Activated CD4-positive, alpha-beta T cell treated with anti-CD3 and anti-CD28 coated beads for 36 hours (primary cell): ENCODE measurements at regions not wholly inside any gene's neighbourhood (a gene's known extent, or its start where the extent isn't known, plus 50 kb on each side); places are given as distances from the start of the nearest gene placed in this dataset.

Source experiments
- ATAC-seq: fragments of 200-7000 bp; cut with Tn5 transposase; one replicate; pipeline ENCODE4 v1.10.0; 2021; ENCODE audit warnings: mild to moderate bottlenecking, moderate library complexity
- CTCF ChIA-PET: fragments of 350-600 bp; sonication (Branson Sonifier 250); formaldehyde crosslinking; loops from one replicate; lab custom pipeline; 2021; ENCODE audit warnings: antibody characterized with exemption; lab: Charles Lee
- POLR2A ChIA-PET: fragments of 350-600 bp; sonication (Branson Sonifier 250); formaldehyde crosslinking; loops from one replicate; lab custom pipeline; 2021; ENCODE audit warnings: antibody characterized with exemption, inconsistent platforms; lab: Charles Lee
- DNase-seq: peaks from one replicate; pipeline ENCODE4 v3.0.0-alpha.2; 2020
- H3K27ac Mint-ChIP-seq: one replicate; pipeline ENCODE4 v1.8.0; 2021; ENCODE audit warnings: mixed read lengths
- H3K27me3 Mint-ChIP-seq: one replicate; pipeline ENCODE4 v1.8.0; 2021; ENCODE audit warnings: mixed read lengths
- H3K36me3 Mint-ChIP-seq: one replicate; pipeline ENCODE4 v1.8.0; 2021; ENCODE audit warnings: low read depth, mixed read lengths
- H3K4me1 Mint-ChIP-seq: one replicate; pipeline ENCODE4 v1.8.0; 2021; ENCODE audit warnings: mixed read lengths
- H3K4me3 Mint-ChIP-seq: one replicate; pipeline ENCODE4 v1.8.0; 2021; ENCODE audit warnings: mild to moderate bottlenecking, moderate library complexity, mixed read lengths
- H3K9me3 Mint-ChIP-seq: one replicate; pipeline ENCODE4 v1.8.0; 2021; ENCODE audit warnings: low read depth, mixed read lengths
- intact Hi-C, 2 experiments: fragments of 100-400 bp; cut with DNase I in 1 of 2; cut with micrococcal nuclease in 1 of 2; formaldehyde crosslinking; loops; one replicate each; pipeline versions ENCODE4 v1.14.2 to v1.15.1; 2022 to 2024; cut with DNase I, micrococcal nuclease

DNA sequence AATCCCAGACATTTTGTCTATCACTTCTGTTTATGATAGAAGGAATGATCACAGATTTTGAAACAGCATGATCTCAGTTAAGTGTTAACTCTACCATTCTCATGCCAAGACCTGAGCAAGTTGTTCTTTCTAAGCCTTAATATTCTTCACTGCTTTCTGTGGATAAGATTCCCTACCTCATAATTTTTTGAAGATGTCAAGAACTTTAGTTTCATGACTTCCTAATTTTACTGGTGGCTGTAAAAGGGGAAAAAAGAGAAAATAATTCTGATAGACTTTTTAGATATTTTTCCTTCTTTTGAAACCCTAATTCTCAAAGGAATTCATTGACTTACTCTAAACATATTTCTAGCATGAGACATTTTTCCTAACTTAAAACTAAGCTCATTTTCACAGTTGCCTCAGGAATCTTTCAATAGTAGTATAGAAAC, 520.0 kb upstream of the LUZP2 start:
- H3K9me3 Mint-ChIP-seq = peaks cover 3% of the 10 kb centered on the region
- H3K27ac Mint-ChIP-seq = no peak overlapping the region
- ChIA-PET CTCF (no interaction called here), POLR2A (no interaction called here)
- intact Hi-C loops = no loop called here
- H3K36me3 Mint-ChIP-seq = no peaks in the 10 kb centered on the region
- ATAC-seq (no peak), DNase-seq (no peak)
- no peaks in the 10 kb centered on the region for H3K27me3 Mint-ChIP-seq
- H3K4me1 Mint-ChIP-seq = no peaks in the 10 kb centered on the region
- H3K4me3 Mint-ChIP-seq = no peak overlapping the region

DNA sequence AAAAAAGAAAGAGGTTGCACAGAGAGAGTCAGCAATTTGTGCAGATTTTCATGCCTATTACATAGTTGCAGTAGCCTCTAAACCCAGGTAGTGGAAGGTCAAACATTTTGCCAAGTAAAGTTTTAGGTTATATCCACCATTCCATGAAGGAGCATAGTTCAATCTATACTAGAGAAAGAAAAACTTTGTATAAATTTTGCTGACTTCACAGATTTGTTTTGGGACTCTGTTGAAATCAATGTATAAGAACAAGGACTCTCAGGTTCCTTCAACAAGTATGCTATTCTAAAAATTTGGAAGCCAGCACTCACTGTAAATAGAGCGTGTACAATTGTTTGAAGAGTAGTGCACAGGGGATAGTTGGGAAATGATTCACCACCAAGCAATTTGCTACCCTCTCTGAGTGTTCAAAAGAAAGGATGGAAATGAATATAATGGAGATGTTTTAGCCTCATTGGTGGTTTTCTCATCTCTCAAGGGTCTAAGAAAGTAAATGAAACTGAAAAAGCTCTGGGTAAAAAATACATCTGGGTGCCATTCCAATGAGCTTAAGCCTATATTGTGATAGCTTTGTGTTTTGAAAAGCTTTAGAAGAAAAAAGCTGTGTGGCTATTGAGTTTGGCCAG, 508.4 kb upstream of the LUZP2 start:
- Mint-ChIP-seq H3K4me1 (no peaks in the 10 kb centered on the region), H3K4me3 (no peak overlapping the region), H3K9me3 (peaks cover 16% of the 10 kb centered on the region), H3K27me3 (no peaks in the 10 kb centered on the region), H3K27ac (no peak overlapping the region), H3K36me3 (no peaks in the 10 kb centered on the region)
- POLR2A ChIA-PET = no interaction called here
- no peak for DNase-seq
- no peak for ATAC-seq
- CTCF ChIA-PET = no interaction called here
- intact Hi-C loops = no loop called here

DNA sequence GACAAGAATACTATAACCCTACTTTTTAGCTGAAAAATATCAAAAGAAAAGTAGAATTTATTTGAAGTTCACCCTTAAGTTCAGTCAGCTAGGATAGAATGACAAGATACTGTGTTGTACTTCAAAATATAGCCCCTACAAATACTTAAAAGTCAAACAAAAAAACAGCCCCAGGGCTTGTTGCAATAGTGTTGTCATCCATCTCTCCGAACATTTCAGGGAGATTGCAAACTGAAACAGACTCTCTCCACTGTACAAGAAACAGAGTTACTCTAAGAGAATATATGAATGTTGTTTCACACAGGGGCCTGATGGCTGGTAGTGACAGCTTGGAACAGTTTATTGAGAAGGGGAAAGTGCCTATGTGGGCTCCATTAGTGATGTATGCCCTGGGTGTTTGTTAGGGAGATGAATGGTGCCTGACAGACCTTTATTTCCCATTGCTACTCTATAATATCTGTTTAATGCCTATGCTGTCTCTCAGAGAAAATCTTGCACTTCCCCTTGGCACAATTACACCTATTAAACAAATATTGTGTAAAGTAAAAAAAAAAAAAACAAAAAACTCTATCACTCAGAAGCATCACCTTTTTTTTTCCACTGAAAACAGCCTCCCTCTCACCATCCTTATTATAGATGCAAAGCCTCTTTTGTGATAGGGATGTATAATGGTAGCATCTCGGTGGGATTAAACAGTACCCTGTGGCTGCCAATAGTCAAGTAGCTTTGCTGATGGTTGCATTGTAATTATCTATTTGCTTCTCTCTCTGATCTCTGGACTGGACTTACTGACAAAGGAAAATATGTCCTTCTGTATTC, 506.3 kb upstream of the LUZP2 start:
- CTCF ChIA-PET = interaction anchor here (0.6 kb wide), 2 partner anchors 370 to 848 kb away, joined by 3 to 6 read pairs; no protein-coding TSS in a partner anchor

DNA sequence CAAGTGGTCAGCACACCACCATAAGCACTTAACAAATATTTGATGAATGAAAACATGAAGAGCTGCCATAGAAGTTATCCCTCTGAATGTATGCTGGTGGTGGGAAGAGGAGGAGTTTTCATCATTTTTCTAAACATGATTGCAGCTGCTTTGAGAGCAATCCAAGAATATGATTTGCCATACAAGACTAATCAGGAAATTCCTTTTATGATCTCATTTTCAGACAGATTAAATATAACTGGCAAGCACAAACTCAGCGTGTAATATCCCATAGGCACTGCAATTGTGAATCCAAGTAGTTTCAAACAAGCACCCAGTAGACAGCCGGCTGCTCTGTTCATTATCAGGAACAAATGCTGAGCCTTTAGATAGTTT, 505.7 kb upstream of the LUZP2 start:
- ChIA-PET POLR2A (no interaction called here), CTCF (no interaction called here)
- DNase-seq (no peak), ATAC-seq (no peak)
- H3K9me3 Mint-ChIP-seq = peaks cover 21% of the 10 kb centered on the region
- no peaks in the 10 kb centered on the region for H3K27me3 Mint-ChIP-seq
- no peak overlapping the region for H3K27ac Mint-ChIP-seq
- H3K4me3 Mint-ChIP-seq = no peak overlapping the region
- no peaks in the 10 kb centered on the region for H3K4me1 Mint-ChIP-seq
- intact Hi-C loops = no loop called here
- no peaks in the 10 kb centered on the region for H3K36me3 Mint-ChIP-seq

More for the DNA sequence above, 506.3 kb upstream of the LUZP2 start:
- POLR2A ChIA-PET = no interaction called here
- H3K4me3 Mint-ChIP-seq = no peak overlapping the region
- intact Hi-C loops = no loop called here
- H3K4me1 Mint-ChIP-seq = no peaks in the 10 kb centered on the region
- peaks cover 17% of the 10 kb centered on the region for H3K9me3 Mint-ChIP-seq
- no peak for DNase-seq
- H3K27ac Mint-ChIP-seq = no peak overlapping the region
- no peaks in the 10 kb centered on the region for H3K36me3 Mint-ChIP-seq
- H3K27me3 Mint-ChIP-seq = no peaks in the 10 kb centered on the region
- no peak for ATAC-seq

DNA sequence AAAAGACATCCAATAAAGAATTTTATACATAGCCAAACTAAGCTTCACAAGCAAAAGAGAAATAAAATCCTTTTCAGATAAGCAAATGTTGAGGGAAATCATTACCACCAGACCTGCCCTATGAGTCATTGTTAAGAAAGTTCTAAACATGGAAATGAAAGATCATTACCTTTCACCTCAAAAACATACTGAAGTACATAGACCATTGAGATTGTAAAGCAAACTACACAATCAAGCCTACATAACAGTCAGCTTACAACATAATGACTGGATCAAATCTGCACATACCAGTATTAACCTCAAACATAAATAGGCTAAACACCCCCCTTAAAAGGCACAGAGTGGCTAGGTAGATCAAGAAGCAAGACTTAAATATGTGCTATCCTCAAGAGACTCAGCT, 501.0 kb upstream of the LUZP2 start:
- H3K4me1 Mint-ChIP-seq = no peaks in the 10 kb centered on the region
- POLR2A ChIA-PET = no interaction called here
- no peak overlapping the region for H3K4me3 Mint-ChIP-seq
- ATAC-seq (no peak), DNase-seq (no peak)
- peaks cover 31% of the 10 kb centered on the region for H3K9me3 Mint-ChIP-seq
- H3K27me3 Mint-ChIP-seq = no peaks in the 10 kb centered on the region
- CTCF ChIA-PET = interaction anchor here (1.0 kb wide), 1 partner anchor 14 kb away, joined by 3 read pairs; no protein-coding TSS in a partner anchor
- intact Hi-C loops = no loop called here
- H3K27ac Mint-ChIP-seq = no peak overlapping the region
- no peaks in the 10 kb centered on the region for H3K36me3 Mint-ChIP-seq

DNA sequence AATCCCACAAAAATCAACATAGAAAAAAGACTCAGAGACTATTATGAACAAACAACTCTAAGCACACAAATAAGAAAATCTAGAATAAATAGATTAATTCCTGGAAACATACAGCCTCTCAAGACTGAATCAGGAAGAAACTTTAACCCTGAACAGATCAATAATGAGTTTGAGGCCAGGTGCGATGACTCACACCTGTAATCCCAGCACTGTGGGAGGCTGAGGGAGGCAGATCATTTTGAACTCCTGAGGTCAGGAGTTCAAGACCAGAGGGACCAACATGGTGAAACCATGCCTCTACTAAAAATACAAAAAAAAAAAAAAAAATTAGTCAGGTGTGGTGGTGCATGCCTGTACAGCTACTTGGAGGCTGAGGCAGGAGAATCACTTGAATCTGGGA, 499.5 kb upstream of the LUZP2 start:
- DNase-seq (no peak), ATAC-seq (no peak)
- Mint-ChIP-seq H3K36me3 (no peaks in the 10 kb centered on the region), H3K4me3 (no peak overlapping the region), H3K4me1 (no peaks in the 10 kb centered on the region), H3K9me3 (peaks cover 31% of the 10 kb centered on the region), H3K27ac (no peak overlapping the region), H3K27me3 (no peaks in the 10 kb centered on the region)
- intact Hi-C loops = no loop called here
- ChIA-PET POLR2A (no interaction called here), CTCF (no interaction called here)

DNA sequence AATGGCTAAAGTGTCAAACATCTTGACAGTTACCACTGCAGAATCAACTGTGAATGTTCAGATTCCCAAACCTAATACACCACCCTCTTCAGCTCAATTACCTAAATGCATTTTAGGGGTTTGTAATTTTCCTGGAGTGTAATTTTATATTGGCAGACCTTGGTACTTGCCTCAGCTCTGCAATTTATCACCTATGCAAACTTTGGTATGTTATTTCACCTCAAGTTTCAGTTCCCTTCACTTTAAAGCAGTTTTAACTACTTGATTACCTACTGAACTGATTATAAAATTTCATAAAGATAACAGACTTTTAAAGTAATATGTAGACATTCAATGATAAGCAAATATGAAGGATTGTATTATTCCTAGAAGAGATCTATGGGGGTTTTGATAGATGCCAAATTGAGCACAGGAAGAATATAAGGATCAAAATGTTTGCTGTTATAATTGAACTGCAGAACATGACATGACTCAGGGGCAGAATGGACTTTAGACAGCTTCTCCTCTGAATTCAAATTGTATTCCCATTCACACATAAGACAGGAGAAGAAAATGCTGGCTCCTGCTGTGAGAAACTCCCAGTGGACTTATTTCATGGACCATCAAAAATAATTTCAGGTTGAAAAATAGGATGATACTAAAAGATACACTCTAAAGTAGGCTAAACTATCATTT, 491.5 kb upstream of the LUZP2 start:
- POLR2A ChIA-PET = no interaction called here
- Mint-ChIP-seq H3K27me3 (no peaks in the 10 kb centered on the region), H3K36me3 (no peaks in the 10 kb centered on the region), H3K4me1 (no peaks in the 10 kb centered on the region), H3K4me3 (no peak overlapping the region), H3K27ac (no peak overlapping the region), H3K9me3 (peaks cover 19% of the 10 kb centered on the region)
- CTCF ChIA-PET = no interaction called here
- ATAC-seq = no peak
- DNase-seq = no peak
- intact Hi-C loops = no loop called here

DNA sequence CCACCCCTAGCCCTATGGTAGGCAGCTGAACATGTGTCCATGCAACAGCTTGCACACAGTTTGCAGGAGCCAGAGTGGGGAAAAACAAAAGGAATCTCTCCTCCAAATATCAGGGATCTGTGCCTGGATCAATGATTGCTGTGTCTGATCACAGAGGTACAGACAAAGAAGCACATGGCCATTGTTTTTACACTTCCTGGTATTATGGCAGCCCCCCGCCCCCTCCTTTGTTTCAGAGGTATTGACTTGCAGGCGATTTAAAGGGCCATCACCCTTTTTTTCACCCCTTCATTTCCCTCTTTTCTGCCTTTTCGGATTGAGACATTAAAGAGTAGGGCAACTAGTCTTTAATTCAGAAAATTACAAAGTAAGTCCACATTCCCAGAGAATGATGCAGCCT, 453.0 kb upstream of the LUZP2 start:
- Mint-ChIP-seq H3K9me3 (peaks cover 14% of the 10 kb centered on the region), H3K27ac (no peak overlapping the region), H3K4me1 (no peaks in the 10 kb centered on the region), H3K4me3 (no peak overlapping the region), H3K27me3 (no peaks in the 10 kb centered on the region), H3K36me3 (no peaks in the 10 kb centered on the region)
- intact Hi-C loops = no loop called here
- ATAC-seq (no peak), DNase-seq (no peak)
- CTCF ChIA-PET = no interaction called here
- POLR2A ChIA-PET = no interaction called here

DNA sequence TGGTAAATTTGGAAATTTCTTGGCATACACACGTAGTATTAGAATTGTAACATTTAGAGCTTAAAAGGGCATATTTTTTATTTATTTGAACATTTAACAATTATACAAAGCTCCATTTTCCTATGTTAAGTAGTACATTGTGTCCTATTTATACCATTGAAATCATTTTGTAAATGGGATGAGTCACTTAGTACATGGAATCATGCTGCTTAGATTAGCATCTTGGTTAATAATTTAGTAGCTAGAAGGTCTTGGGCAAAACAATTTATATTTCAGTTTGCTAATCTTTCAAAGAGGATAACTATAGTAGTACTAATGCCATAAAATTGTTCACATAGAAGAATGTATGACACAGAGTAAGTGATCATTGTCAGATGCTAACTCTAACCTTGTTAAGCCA, 450.1 kb upstream of the LUZP2 start:
- ChIA-PET CTCF (no interaction called here), POLR2A (no interaction called here)
- H3K9me3 Mint-ChIP-seq = peaks cover 12% of the 10 kb centered on the region
- no peak overlapping the region for H3K27ac Mint-ChIP-seq
- no peaks in the 10 kb centered on the region for H3K4me1 Mint-ChIP-seq
- H3K36me3 Mint-ChIP-seq = no peaks in the 10 kb centered on the region
- H3K27me3 Mint-ChIP-seq = no peaks in the 10 kb centered on the region
- no peak for DNase-seq
- intact Hi-C loops = no loop called here
- no peak overlapping the region for H3K4me3 Mint-ChIP-seq
- ATAC-seq = no peak

DNA sequence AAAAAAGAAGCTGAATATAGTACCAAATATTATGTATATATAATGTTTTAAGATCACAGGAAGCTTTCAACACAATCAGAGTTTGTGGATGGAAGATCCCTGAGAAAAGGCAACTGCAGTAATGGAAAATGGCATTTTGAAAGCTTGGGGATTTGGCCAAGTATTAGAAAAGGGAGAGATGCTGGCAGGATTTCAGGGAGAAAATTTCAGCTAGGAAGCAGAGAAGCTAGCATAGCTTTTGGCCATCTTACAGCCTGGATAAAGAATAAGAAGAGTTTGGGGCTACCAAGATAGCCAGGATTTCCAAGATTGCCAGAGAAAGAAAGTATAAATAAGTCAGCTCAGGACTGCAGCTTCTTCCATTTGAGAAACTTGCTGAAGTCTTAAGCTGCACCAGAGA, 440.8 kb upstream of the LUZP2 start:
- intact Hi-C loops = no loop called here
- ChIA-PET POLR2A (no interaction called here), CTCF (interaction anchor here (0.9 kb wide), 1 partner anchor 1199 kb away, joined by 3 read pairs; no protein-coding TSS in a partner anchor)
- H3K27me3 Mint-ChIP-seq = no peaks in the 10 kb centered on the region
- H3K27ac Mint-ChIP-seq = no peak overlapping the region
- H3K9me3 Mint-ChIP-seq = peaks cover 3% of the 10 kb centered on the region
- ATAC-seq (no peak), DNase-seq (no peak)
- no peaks in the 10 kb centered on the region for H3K4me1 Mint-ChIP-seq
- no peak overlapping the region for H3K4me3 Mint-ChIP-seq
- no peaks in the 10 kb centered on the region for H3K36me3 Mint-ChIP-seq

DNA sequence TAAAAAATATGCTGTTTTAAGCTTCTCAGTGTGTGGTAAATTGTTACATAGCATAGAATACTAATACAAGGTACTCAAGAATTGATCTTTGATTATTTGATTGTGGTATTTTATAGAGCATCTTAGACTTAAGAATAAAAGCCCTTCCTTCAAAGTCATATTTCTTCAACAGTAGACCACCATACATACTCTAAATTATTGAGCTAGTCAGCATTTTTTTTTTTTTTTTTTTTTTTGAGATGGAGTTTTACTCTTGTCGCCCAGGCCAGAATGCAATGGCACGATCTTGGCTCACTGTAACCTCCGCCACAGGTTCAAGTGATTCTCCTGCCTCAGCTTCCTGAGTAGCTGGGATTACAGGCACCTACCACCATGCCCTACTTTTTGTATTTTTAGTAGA, 436.7 kb upstream of the LUZP2 start:
- POLR2A ChIA-PET = no interaction called here
- no peak for ATAC-seq
- no peak for DNase-seq
- intact Hi-C loops = no loop called here
- Mint-ChIP-seq H3K4me1 (no peaks in the 10 kb centered on the region), H3K27ac (no peak overlapping the region), H3K4me3 (no peak overlapping the region), H3K36me3 (no peaks in the 10 kb centered on the region), H3K9me3 (peaks cover 3% of the 10 kb centered on the region), H3K27me3 (no peaks in the 10 kb centered on the region)
- CTCF ChIA-PET = interaction anchor here (1.7 kb wide), 1 partner anchor 18 kb away, joined by 4 read pairs; no protein-coding TSS in a partner anchor
